K562 (cell line): ENCODE measurements at regions not wholly inside any gene's neighbourhood (a gene's known extent, or its start where the extent isn't known, plus 50 kb on each side); places are given as distances from the start of the nearest gene placed in this dataset.

Experiments
- RBM14 ChIP-seq: fragments of 200-400 bp; formaldehyde crosslinking; IDR thresholded peaks from 2 replicates; pipeline ENCODE4 v1.6.1; 2018; ENCODE audit warnings: low read depth, mild to moderate bottlenecking, low read length, moderate library complexity, borderline replicate concordance; ENCODE audit not compliant: insufficient read depth
- RNF219 ChIP-seq: fragments of 250-450 bp; sonication (Bioruptor Pico); IDR thresholded peaks from 2 replicates; pipeline ENCODE4 v1.5.0; 2022; ENCODE audit warnings: mild to moderate bottlenecking
- ZNF436 ChIP-seq: fragments of 250-450, 450-650 bp; sonication (Bioruptor Pico); formaldehyde crosslinking; IDR thresholded peaks from 2 replicates; pipeline ENCODE4 v1.7.0; 2020; ENCODE audit warnings: mild to moderate bottlenecking
- TF ChIP-seq, protein P1 (sequence below): fragments of 450-650 bp; IDR thresholded peaks from 2 replicates; pipeline ENCODE4 v1.6.1; 2016; ENCODE audit warnings: low read depth

DNA sequence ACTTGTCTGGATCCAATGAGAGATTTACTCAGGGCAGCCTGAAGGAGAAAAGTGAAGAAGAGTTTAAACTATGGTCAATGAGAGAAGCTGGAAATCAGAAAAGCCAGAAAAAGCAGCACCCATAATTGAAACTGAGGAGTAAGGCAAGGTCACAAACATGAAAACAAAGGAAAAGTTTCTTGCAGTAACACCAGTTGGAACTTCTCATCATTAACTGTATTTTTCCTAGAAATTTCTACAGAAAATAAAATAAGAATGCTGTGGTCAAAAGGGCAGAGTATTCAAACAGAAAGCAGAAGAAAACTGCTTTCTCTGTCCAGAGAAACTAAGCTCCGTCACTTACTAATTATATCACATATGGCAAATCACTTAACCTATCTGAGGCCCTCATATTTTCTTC lies 102.2 kb downstream of the OR13H1 start (continued):
- TF ChIP-seq, protein P1, sequence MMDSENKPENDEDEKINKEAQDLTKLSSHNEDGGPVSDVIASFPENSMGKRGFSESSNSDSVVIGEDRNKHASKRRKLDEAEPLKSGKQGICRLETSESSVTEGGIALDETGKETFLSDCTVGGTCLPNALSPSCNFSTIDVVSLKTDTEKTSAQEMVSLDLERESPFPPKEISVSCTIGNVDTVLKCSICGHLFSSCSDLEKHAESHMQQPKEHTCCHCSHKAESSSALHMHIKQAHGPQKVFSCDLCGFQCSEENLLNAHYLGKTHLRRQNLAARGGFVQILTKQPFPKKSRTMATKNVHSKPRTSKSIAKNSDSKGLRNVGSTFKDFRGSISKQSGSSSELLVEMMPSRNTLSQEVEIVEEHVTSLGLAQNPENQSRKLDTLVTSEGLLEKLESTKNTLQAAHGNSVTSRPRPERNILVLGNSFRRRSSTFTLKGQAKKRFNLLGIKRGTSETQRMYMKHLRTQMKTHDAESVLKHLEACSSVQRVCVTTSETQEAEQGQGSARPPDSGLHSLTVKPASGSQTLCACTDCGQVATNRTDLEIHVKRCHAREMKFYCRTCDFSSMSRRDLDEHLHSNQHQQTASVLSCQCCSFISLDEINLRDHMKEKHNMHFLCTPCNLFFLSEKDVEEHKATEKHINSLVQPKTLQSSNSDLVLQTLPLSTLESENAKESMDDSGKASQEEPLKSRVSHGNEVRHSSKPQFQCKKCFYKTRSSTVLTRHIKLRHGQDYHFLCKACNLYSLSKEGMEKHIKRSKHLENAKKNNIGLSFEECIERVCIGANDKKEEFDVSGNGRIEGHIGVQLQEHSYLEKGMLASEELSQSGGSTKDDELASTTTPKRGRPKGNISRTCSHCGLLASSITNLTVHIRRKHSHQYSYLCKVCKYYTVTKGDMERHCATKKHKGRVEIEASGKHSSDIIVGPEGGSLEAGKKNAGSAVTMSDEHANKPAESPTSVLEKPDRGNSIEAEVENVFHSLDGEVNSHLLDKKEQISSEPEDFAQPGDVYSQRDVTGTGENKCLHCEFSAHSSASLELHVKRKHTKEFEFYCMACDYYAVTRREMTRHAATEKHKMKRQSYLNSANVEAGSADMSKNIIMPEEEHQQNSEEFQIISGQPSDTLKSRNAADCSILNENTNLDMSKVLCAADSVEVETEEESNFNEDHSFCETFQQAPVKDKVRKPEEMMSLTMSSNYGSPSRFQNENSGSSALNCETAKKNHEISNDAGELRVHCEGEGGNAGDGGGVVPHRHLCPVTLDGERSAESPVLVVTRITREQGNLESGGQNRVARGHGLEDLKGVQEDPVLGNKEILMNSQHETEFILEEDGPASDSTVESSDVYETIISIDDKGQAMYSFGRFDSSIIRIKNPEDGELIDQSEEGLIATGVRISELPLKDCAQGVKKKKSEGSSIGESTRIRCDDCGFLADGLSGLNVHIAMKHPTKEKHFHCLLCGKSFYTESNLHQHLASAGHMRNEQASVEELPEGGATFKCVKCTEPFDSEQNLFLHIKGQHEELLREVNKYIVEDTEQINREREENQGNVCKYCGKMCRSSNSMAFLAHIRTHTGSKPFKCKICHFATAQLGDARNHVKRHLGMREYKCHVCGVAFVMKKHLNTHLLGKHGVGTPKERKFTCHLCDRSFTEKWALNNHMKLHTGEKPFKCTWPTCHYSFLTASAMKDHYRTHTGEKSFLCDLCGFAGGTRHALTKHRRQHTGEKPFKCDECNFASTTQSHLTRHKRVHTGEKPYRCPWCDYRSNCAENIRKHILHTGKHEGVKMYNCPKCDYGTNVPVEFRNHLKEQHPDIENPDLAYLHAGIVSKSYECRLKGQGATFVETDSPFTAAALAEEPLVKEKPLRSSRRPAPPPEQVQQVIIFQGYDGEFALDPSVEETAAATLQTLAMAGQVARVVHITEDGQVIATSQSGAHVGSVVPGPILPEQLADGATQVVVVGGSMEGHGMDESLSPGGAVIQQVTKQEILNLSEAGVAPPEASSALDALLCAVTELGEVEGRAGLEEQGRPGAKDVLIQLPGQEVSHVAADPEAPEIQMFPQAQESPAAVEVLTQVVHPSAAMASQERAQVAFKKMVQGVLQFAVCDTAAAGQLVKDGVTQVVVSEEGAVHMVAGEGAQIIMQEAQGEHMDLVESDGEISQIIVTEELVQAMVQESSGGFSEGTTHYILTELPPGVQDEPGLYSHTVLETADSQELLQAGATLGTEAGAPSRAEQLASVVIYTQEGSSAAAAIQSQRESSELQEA = no peak
- TF ChIP-seq RBM14 (no peak), RNF219 (CRISPR knock-in tag) (no peak), ZNF436 (CRISPR knock-in tag) (no peak)
